HL-60 (cell line): ENCODE measurements at regions not wholly inside any gene's neighbourhood (a gene's known extent, or its start where the extent isn't known, plus 50 kb on each side); places are given as distances from the start of the nearest gene placed in this dataset.

Experiments used
- DNase-seq, 2 experiments: peaks; one replicate each; pipeline ENCODE4 v3.0.0-alpha.2; 2010 to 2020; ENCODE audit warnings: low read depth in 1 of 2, low spot score in 1 of 2
- H3K27ac ChIP-seq: fragments of 250-450 bp; sonication (Bioruptor Pico); replicated peaks from 2 replicates; pipeline ENCODE4 v1.5.1; 2020; ENCODE audit warnings: mild to moderate bottlenecking, moderate library complexity
- H3K27me3 ChIP-seq: fragments of 250-450 bp; sonication (Bioruptor Pico); 2 replicates; pipeline ENCODE4 v1.5.1; 2021; ENCODE audit warnings: mild to moderate bottlenecking, moderate library complexity; ENCODE audit not compliant: insufficient read depth, poor library complexity, severe bottlenecking
- H3K4me3 ChIP-seq: replicated peaks from 2 replicates; pipeline ENCODE4 v1.5.1; 2011; ENCODE audit warnings: mild to moderate bottlenecking, control low read depth, low read length; ENCODE audit not compliant: insufficient read depth
- GABPA ChIP-seq: IDR thresholded peaks from 2 replicates; pipeline ENCODE4 v1.6.1; 2012; ENCODE audit warnings: low read depth
- POLR2AphosphoS5 ChIP-seq: IDR thresholded peaks from 2 replicates; pipeline ENCODE4 v1.6.1; 2012; ENCODE audit warnings: low read depth
- REST ChIP-seq: IDR thresholded peaks from 2 replicates; pipeline ENCODE4 v1.6.1; 2012; ENCODE audit warnings: low read depth; ENCODE audit not compliant: insufficient replicate concordance
- SPI1 ChIP-seq: IDR thresholded peaks from 2 replicates; pipeline ENCODE4 v1.6.1; 2012; ENCODE audit warnings: low read depth, mild to moderate bottlenecking, borderline replicate concordance
- TF ChIP-seq, protein P1 (sequence below): IDR thresholded peaks from one replicate; pipeline ENCODE4 v1.5.1; 2011; ENCODE audit warnings: low read length, control low read depth, inconsistent platforms; ENCODE audit not compliant: insufficient read depth

GRCh38 chr9:16150938-16151650, 598.3 kb downstream of the CCDC171 start:
- DNase-seq = no peak
- TF ChIP-seq, protein P1, sequence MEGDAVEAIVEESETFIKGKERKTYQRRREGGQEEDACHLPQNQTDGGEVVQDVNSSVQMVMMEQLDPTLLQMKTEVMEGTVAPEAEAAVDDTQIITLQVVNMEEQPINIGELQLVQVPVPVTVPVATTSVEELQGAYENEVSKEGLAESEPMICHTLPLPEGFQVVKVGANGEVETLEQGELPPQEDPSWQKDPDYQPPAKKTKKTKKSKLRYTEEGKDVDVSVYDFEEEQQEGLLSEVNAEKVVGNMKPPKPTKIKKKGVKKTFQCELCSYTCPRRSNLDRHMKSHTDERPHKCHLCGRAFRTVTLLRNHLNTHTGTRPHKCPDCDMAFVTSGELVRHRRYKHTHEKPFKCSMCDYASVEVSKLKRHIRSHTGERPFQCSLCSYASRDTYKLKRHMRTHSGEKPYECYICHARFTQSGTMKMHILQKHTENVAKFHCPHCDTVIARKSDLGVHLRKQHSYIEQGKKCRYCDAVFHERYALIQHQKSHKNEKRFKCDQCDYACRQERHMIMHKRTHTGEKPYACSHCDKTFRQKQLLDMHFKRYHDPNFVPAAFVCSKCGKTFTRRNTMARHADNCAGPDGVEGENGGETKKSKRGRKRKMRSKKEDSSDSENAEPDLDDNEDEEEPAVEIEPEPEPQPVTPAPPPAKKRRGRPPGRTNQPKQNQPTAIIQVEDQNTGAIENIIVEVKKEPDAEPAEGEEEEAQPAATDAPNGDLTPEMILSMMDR = no peak
- TF ChIP-seq POLR2AphosphoS5 (no peak), REST (no peak), GABPA (no peak), SPI1 (no peak)
- Histone ChIP-seq H3K27me3 (no peaks in the 10 kb centered on the region), H3K4me3 (no peak overlapping the region), H3K27ac (no peak overlapping the region)

DNA sequence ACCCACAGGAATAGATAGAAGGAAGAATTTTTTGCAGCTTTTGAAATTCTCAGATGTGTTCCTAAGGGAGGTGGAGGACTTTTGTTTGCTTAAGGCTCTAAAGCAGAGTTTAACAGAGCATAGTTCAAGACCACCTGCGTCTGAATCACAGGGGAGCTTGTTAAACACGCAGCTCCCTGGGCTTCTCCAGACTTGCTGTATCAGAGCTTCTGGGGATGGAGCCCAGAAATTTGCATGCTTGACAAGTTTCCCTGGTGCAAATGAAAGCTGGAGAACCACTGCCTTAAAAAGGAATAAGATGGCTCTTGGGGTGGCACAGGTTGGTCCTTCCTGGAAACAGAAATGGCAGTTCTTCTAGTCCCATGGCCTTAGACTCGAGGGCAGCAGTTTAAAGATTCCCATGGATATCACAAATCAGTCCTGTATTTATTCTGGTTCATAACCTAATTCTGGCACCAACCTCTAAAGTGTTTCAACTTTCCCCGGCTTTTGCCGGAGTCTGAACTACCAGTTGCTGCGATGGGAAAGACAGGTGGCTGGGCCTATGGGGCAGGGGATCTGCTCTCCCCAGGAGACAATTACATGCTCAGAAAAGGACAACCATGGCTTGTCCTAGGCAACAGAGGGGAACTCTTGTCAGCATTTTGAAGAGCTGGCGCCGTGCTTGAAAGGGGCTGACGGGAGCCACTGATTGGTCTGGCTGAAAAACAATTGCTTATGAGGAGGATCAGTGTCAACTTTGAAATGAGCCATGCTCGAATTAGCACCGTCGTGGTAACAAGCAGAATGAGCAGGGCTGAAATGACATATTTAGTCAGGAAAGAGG, 599.6 kb downstream of the CCDC171 start:
- Histone ChIP-seq H3K27me3 (no peaks in the 10 kb centered on the region), H3K4me3 (no peak overlapping the region), H3K27ac (no peak overlapping the region)
- DNase-seq = no peak
- TF ChIP-seq SPI1 (no peak), POLR2AphosphoS5 (no peak), GABPA (no peak), REST (no peak)
- TF ChIP-seq, protein P1 = no peak

- TF ChIP-seq REST = no peak
- TF ChIP-seq SPI1 = no peak
- TF ChIP-seq, protein P1 = no peak
- TF ChIP-seq GABPA = no peak
- TF ChIP-seq POLR2AphosphoS5 = no peak
- H3K27me3 ChIP-seq = no peaks in the 10 kb centered on the region
- H3K27ac ChIP-seq = no peak overlapping the region
- no peak overlapping the region for H3K4me3 ChIP-seq
- no peak for DNase-seq
Observed at GRCh38 chr9:16153221-16153620, 600.4 kb downstream of the CCDC171 start.
